GM12892 (cell line): ENCODE measurements at regions not wholly inside any gene's neighbourhood (a gene's known extent, or its start where the extent isn't known, plus 50 kb on each side); places are given as distances from the start of the nearest gene placed in this dataset.

Experiments used
- POLR2AphosphoS5 ChIP-seq: IDR thresholded peaks from 2 replicates; pipeline ENCODE4 v1.6.1; 2011; ENCODE audit warnings: low read depth, low read length, control low read depth
- TAF1 ChIP-seq: IDR thresholded peaks from 2 replicates; pipeline ENCODE4 v1.6.1; 2011; ENCODE audit warnings: low read depth, mild to moderate bottlenecking, control low read depth, low read length, borderline replicate concordance

GRCh38 chr22:23381661-23382427 is 198.2 kb downstream of the IGLL1 start:
- TF ChIP-seq POLR2AphosphoS5: no peak
- TF ChIP-seq TAF1: no peak
